ENCODE measurements at regions not wholly inside any gene's neighbourhood (a gene's known extent, or its start where the extent isn't known, plus 50 kb on each side); places are given as distances from the start of the nearest gene placed in this dataset.

DNA sequence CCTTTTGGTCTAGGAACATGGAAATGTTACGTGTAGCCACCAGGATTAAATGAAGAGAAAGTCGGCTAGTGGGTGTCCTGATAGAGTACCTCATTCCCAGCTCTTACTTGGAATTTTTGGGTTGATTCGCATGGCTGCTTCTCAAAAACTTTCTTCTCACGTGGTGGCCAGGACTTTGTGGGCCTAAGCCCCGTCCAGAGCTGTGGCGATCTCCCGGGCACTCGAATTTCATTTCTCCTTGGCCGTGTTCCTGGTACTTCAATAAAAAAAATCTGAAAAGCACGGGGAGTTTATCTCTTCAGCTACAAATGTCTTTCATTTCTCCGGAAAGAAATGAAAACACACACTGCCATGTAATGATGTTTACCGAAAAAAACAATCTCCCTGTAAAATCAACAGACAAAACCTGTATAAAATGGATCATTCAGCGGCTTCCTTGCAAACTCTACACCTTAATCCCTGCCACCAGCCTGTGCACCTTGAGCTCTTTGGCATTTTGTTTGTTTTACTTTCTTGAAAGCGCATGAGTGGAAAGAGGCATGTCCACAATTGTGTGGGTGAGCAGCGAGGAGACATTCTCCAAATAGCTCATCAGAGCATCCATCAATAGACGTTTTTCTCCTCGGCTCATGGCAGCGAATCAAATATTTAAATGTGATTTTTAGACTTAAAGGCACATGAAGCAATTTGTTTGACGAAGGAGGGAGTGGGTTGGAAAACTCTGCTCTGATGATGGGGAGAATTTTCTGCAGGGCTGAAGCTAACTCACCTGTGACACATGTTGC lies 173.1 kb downstream of the TFAP2C start:
- peaks cover 12% of the 10 kb centered on the region for H3K36me3 Mint-ChIP-seq (ENCODE audit: low read depth)
- H3K27ac Mint-ChIP-seq, result no peak overlapping the region
- TF ChIP-seq, protein P1, sequence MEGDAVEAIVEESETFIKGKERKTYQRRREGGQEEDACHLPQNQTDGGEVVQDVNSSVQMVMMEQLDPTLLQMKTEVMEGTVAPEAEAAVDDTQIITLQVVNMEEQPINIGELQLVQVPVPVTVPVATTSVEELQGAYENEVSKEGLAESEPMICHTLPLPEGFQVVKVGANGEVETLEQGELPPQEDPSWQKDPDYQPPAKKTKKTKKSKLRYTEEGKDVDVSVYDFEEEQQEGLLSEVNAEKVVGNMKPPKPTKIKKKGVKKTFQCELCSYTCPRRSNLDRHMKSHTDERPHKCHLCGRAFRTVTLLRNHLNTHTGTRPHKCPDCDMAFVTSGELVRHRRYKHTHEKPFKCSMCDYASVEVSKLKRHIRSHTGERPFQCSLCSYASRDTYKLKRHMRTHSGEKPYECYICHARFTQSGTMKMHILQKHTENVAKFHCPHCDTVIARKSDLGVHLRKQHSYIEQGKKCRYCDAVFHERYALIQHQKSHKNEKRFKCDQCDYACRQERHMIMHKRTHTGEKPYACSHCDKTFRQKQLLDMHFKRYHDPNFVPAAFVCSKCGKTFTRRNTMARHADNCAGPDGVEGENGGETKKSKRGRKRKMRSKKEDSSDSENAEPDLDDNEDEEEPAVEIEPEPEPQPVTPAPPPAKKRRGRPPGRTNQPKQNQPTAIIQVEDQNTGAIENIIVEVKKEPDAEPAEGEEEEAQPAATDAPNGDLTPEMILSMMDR (IDR thresholded peaks at IDR 0.05), result no peak
- no peak for DNase-seq
- H3K9me3 Mint-ChIP-seq, result peaks cover 12% of the 10 kb centered on the region
- H3K4me3 Mint-ChIP-seq, result peak overlapping the region; percentile 47
- H3K27me3 Mint-ChIP-seq (ENCODE audit: insufficient read depth), result peaks cover 6% of the 10 kb centered on the region
- peaks cover 8% of the 10 kb centered on the region for H3K4me1 Mint-ChIP-seq (ENCODE audit: low read depth)

DNA sequence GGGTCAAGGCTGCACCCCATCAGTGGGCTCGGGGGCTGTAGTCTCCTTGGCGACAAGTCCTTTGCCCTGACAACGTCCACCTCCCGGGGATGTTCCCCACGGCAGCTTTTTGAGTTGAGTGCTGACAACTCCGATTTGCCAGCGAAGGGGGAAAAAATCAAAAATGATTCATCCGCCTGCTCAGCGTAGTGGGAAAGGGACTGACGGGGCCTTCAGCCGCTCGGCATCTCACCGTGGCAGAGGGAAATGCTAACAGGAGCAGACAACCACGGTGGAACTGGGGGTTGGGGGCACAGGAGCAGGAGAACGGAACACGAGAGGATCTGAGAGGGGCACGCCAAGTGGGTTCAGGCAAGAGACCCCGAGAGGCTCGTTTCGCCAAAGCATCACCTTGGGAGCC lies 173.7 kb downstream of the TFAP2C start:
- Mint-ChIP-seq H3K27me3 (ENCODE audit: insufficient read depth) (peaks cover 7% of the 10 kb centered on the region), H3K4me3 (no peak overlapping the region), H3K27ac (no peak overlapping the region), H3K9me3 (peaks cover 11% of the 10 kb centered on the region), H3K4me1 (ENCODE audit: low read depth) (peaks cover 8% of the 10 kb centered on the region), H3K36me3 (ENCODE audit: low read depth) (peaks cover 12% of the 10 kb centered on the region)
- DNase-seq, result no peak
- TF ChIP-seq, protein P1 (IDR thresholded peaks at IDR 0.05), result no peak

DNA sequence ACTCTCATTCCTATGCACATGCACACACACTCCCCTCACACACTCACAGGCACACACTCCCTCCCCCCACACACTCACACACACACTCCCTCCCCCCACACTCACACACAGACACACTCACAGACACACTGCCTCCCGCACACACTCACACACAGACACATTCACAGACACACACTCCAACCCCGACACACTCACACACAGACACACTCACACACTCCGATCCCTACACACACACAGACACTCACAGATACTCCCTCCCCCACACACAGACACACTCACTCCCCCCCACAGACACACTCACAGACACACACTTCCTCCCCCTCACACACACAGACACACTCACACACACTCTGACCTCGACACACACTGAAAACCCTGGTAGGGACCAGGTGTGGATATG lies 176.2 kb downstream of the TFAP2C start:
- TF ChIP-seq, protein P1 (IDR thresholded peaks at IDR 0.05), result no peak
- Mint-ChIP-seq H3K9me3 (no peaks in the 10 kb centered on the region; the same call in 1 of the 2 replicates), H3K4me3 (no peak overlapping the region), H3K36me3 (ENCODE audit: low read depth) (no peaks in the 10 kb centered on the region), H3K27me3 (ENCODE audit: insufficient read depth) (peaks cover 23% of the 10 kb centered on the region), H3K4me1 (ENCODE audit: low read depth) (peaks cover 8% of the 10 kb centered on the region), H3K27ac (no peak overlapping the region)
- DNase-seq, result no peak

DNA sequence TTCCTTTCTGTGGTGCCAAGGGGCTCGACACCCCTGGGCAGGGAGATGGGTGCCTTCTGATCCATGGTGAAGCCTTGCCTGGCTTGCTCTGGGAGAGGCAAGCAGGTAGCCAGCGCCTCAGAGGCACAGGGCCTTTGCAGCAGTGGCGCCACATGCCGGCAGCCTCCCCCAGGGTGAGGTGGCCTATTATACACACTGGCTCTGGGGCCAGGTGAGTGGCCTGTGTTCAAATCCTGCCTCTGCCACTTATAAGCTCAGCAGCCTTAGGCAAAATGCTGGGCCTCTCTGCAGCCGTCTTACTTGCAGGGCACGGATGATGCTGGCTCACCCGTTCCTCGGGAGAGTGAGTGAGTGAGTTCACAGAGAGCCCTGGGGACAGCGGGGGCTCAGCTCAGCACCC lies 176.9 kb downstream of the TFAP2C start:
- DNase-seq, result no peak
- Mint-ChIP-seq H3K4me1 (ENCODE audit: low read depth) (peaks cover 8% of the 10 kb centered on the region), H3K36me3 (ENCODE audit: low read depth) (no peaks in the 10 kb centered on the region), H3K27me3 (ENCODE audit: insufficient read depth) (peaks cover 28% of the 10 kb centered on the region), H3K9me3 (no peaks in the 10 kb centered on the region; the same call in 1 of the 2 replicates), H3K4me3 (no peak overlapping the region), H3K27ac (no peak overlapping the region)
- TF ChIP-seq, protein P1 (IDR thresholded peaks at IDR 0.05), result no peak

DNA sequence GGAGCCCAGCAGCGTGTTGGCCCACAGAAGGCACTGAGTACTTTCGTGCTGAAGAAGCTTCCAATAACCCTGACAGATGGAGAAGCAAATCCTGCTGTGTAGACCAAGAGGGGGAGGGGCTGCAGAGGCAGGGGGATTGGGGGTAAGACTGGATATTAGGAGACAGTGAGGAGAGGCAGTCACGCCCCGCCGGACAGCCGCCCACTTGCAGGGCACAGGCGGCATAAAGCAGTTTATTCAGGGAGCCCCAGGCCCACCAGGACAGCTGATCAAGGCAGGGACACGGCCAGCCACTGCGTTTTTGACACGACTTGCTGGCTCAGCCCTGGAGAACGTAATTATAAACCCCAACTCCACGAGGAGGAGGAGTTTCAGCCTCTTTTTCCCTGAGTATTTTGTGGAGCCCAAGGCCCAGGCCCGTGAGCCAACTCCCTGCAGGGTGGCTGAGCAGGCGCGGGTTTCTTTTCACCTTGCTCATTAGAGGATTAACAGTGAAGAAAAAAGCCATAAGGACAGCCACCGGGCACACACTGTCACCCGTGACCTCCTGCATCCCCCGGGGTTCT lies 177.9 kb downstream of the TFAP2C start:
- no peak overlapping the region for H3K4me3 Mint-ChIP-seq
- H3K27me3 Mint-ChIP-seq (ENCODE audit: insufficient read depth), result peaks cover 36% of the 10 kb centered on the region
- TF ChIP-seq, protein P1 (IDR thresholded peaks at IDR 0.05), result no peak
- no peaks in the 10 kb centered on the region for H3K36me3 Mint-ChIP-seq (ENCODE audit: low read depth)
- H3K27ac Mint-ChIP-seq, result no peak overlapping the region
- no peak for DNase-seq
- peaks cover 6% of the 10 kb centered on the region for H3K4me1 Mint-ChIP-seq (ENCODE audit: low read depth)
- no peaks in the 10 kb centered on the region; the same call in 1 of the 2 replicates for H3K9me3 Mint-ChIP-seq

Measured in HFFc6 (cell line).